Transverse colon (tissue), 3 donors: ENCODE measurements at regions not wholly inside any gene's neighbourhood (a gene's known extent, or its start where the extent isn't known, plus 50 kb on each side); places are given as distances from the start of the nearest gene placed in this dataset.

Source experiments
- EP300 ChIP-seq: sonication (generic); formaldehyde crosslinking; IDR thresholded peaks from one replicate; pipeline ENCODE4 v1.6.1; 2017; ENCODE audit warnings: antibody characterized with exemption, low read depth
- POLR2A ChIP-seq: fragments of 450-650 bp; IDR thresholded peaks from one replicate; pipeline ENCODE4 v1.6.1; 2016; ENCODE audit warnings: antibody characterized with exemption, mild to moderate bottlenecking, moderate library complexity
- TF ChIP-seq, protein P1 (sequence below), 5 experiments: fragments of 200-600 bp in 3 of 5; fragments of 450-650 bp in 2 of 5; sonication (generic) in 3 of 5; IDR thresholded peaks; 1 replicate in 2 of 5; 2 replicates in 3 of 5; pipeline ENCODE4 v1.5.1; 2016 to 2017; ENCODE audit warnings: antibody characterized with exemption in 5 of 5, inconsistent platforms in 3 of 5, mild to moderate bottlenecking in 2 of 5, moderate library complexity in 1 of 5

DNA sequence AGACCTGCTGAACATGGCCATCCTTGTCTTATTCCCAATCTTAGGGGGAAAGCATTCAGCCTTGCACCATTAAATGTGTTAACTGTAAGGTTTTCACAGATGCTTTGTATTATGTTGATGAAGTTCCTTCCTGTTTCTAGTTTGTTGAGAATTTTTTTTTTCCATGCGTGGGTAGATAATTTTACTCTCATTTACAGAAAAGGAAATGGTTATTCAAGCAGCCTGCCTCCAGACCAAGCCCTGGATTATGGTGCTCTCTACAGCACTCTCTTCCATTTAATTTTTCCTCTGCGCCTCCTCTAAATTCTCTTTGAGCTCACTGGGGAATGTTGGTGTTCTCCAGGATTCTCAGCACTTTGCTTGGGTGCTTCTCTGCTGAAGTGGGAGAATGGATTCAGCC is 179.3 kb upstream of the PZP start:
- TF ChIP-seq, protein P1, sequence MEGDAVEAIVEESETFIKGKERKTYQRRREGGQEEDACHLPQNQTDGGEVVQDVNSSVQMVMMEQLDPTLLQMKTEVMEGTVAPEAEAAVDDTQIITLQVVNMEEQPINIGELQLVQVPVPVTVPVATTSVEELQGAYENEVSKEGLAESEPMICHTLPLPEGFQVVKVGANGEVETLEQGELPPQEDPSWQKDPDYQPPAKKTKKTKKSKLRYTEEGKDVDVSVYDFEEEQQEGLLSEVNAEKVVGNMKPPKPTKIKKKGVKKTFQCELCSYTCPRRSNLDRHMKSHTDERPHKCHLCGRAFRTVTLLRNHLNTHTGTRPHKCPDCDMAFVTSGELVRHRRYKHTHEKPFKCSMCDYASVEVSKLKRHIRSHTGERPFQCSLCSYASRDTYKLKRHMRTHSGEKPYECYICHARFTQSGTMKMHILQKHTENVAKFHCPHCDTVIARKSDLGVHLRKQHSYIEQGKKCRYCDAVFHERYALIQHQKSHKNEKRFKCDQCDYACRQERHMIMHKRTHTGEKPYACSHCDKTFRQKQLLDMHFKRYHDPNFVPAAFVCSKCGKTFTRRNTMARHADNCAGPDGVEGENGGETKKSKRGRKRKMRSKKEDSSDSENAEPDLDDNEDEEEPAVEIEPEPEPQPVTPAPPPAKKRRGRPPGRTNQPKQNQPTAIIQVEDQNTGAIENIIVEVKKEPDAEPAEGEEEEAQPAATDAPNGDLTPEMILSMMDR (IDR thresholded peaks at IDR 0.05), result no peak
- TF ChIP-seq EP300, result no peak
- no peak for TF ChIP-seq POLR2A
